ENCODE measurements at regions not wholly inside any gene's neighbourhood (a gene's known extent, or its start where the extent isn't known, plus 50 kb on each side); places are given as distances from the start of the nearest gene placed in this dataset.
"Not testable (repeated sequence)": the region's sequence is repeated elsewhere in the genome, so short reads cannot be mapped to it uniquely, and the experiment has no call there.

GRCh38 chr14:49105956-49106355 lies 480.2 kb downstream of the RPS29 start:
- DNase-seq = no peak

- DNase-seq = no peak
Observed at GRCh38 chr14:49105512-49105911, 480.7 kb downstream of the RPS29 start.

- DNase-seq = no peak
Observed at GRCh38 chr14:49092345-49092744, 493.8 kb downstream of the RPS29 start.

DNA sequence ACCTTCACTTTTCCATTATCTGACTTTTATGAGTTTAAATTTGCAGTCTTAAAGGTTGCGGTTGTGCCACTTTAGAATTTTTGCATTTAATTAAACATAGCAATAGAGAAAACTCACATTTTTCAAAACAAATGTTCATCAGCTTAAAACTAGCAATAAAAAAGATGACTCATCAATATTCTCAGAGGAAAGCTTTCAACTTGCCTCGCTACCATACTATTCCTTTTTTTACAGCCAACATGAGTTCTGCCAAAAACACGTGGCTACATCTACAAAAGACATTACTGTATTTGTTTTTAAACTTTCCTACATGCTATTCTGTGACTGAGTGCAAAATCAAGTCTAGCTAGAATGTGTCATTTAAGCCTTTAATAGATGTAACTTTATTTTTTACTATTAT lies 497.1 kb downstream of the RPS29 start:
- DNase-seq = no peak

DNA sequence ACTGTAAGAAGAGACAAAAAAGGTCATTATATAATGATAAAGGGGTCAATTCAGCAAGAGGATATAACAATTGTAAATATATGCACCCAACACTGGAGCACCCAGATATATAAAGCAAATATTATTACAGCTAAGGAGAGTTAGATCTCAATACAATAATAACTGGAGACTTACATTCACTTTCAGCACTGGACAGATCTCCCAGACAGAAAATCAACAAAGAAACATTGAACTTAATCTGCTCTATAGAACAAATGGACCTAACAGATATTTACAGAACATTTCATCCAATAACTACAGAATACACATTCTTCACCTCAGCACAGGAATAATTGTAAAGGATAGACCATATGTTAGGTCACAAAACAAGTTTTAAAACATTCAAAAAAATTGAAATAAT lies 512.9 kb downstream of the RPS29 start:
- DNase-seq = not testable (repeated sequence)

- DNase-seq = no peak
Observed at GRCh38 chr14:49058511-49058910, 527.7 kb downstream of the RPS29 start.

DNA sequence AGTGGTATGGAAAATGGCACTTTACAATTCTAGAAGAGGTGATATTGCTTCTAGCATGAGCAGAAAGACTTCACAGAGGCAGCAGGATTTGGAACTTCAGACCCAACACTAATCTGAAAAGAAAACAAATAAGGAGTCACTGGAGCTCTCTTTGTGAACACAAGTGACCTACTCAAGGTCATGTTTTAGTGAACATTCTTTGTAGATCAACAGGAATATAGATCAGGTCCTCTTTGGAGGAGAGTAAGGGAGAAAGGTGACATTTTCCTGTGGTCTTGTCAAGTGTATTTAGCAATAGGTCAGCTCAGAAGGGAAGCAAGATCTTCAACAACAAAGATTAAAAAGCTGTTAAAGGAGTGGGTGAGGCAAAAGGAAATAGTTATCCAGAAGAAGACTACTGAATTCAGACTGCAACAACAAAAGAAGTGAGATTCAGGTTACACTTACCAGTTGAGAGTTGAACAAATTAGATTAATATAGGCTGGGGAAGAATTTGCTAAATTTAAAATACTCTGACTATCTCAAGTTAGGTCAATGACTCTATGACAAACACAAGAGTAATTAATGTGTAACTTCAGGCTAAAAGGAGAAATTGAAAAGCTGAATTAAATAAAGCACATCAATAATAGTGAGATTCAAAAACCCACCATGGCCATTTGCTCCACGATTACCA lies 528.2 kb downstream of the RPS29 start:
- DNase-seq = no peak

GRCh38 chr14:49056021-49056420 lies 530.2 kb downstream of the RPS29 start:
- DNase-seq = no peak

- no peak for DNase-seq
Observed at GRCh38 chr14:49052521-49052920, 533.7 kb downstream of the RPS29 start.

GRCh38 chr14:49051328-49052060 lies 534.7 kb downstream of the RPS29 start:
- DNase-seq = no peak

DNA sequence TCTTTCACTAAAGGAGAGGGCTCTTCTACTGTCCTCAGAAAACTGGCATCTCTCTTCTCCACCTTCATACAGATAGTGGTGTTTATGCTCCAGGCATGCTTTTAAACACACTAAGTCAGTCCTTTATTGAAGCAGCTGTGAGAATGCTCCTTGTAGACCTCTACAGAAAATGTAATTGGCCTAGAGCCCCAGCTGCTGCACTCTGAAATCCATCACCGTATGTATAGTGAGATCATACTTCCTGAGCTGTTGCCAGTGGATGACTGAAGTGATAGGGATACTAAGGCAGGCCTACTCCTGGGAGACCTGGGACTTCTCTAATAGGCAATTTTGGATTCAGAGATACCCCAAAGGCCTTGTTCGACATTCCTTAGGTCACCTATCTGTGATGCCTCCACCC lies 535.4 kb downstream of the RPS29 start:
- no peak for DNase-seq

DNA sequence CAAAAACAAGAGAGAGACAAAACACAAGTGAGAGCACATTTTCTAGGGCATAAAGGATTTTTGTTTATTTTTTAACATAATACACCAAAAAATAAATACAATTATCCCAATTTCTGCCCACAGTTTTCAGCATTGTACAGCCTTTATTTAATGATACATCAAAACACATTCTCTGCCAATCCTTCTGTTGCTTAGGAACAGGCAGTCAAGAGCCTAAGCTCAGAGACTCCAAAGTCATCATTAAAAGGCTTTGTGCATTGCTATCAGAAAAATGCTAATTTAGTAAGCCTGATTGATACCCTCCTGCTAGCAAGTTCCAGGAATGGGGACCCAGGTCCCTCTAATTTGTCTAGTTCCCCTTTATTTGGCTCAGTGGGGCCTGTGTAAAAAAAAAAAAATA lies 536.5 kb downstream of the RPS29 start:
- DNase-seq = no peak

DNA sequence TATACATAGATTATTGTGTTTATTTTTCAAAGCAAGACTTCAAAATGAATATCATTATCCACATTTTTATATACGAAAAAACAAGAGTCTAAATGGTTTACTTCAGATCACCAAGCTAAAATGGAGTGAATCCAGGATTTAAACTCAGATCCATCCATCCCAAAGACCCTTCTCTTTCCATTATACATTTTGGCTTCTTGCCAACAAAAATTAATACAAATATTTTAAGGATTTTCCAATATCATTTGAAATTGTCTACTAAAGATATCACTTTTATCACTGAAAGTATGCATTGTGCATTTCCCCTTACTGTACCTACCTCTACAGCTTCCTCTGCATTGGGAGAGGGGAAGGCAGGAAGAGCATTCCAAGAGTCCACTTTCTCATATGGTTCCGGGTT lies 541.2 kb downstream of the RPS29 start:
- DNase-seq = no peak

DNA sequence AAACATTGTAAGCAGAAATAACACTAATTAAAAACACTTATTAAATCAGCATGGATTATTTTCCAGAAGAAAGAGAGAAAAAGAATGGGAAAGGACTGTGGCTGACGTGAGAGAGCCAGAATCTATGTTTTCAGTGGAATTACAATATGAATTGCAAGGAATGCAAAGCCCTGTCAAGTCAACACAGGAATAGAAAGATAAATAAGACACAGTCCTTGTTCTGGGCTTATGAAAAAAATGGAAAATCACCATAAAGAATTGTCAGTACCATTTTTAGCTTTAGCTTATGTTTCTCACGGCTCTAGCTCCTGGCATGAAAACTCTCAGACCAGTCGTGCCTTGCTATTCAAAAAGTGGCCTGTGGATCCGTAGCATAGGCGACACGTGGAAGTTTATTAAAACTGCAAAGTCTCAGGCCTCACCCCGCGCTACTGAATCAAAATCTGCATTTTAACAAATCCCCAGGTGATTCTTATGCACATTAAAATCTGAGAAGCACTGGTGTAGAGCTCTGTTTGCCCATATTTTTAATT lies 549.1 kb downstream of the RPS29 start:
- DNase-seq = no peak

GRCh38 chr14:49036266-49036665 lies 549.9 kb downstream of the RPS29 start:
- DNase-seq = no peak

DNA sequence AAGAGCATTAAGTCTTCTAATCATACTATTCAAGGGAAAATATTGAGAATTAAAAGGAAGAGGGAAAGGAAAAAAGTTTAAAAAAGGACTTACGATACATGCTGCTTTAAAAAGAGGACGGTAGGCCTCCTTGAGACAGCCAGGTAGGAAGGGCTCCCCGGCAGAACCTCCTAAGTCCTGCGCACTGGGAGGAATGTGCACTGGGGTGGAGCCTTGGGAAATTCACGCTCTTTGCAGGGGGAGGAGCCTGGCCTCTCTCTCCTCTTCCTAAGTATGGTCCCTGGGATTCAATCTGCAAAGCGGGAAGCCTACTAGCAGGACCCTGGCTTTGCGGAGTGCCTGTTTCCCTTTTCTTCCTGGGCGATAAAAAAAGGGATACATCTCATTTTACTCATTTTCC lies 553.0 kb downstream of the RPS29 start:
- DNase-seq = no peak

DNA sequence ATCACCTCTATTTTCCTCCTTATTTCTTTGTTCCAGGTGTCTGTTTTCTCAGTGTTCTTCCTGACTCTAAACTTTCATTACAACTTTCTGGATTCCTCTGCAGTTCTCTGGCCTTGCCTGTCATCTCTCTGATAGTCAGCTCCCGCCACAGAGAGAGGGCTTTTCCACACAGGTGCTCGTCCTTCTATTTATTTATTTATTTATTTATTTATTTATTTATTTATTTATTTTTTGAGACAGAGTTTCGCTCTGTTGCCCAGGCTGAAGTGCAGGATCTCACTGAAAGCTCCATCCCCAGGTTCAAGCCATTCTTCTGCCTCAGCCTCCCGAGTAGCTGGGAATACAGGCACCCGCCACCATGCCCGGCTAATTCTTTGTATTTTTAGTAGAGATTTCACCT lies 554.5 kb downstream of the RPS29 start:
- DNase-seq = not testable (repeated sequence)

DNA sequence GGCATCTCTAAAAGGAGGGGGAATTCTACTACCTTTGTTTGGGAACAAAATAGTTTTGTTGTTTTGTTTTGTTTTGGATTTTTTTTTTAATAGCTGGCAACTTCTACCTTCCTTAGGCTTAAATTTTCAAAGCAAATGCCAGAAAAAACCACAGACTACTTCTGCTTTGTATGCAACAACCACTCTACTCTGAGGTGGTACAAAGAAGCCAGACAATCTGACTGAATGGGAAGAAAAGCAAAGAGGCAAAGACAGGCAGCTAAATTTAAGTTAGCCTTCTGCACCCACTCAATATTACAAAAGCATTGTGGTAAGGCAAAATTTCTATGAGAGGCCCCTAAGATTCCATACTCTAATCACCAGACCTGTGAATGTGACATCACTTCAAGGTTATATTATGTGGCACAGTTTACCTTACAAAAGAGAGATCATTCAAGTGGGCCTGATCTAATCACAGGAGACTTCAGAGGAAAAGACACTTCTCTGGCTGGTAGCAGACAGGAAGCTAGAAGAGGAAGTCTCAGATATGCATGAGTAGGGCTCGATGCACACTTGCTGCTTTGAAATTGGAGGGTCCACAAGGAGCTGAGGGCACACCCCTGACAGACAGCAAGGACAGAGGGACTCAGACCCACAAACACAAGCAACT lies 566.6 kb downstream of the RPS29 start:
- DNase-seq = no peak

DNA sequence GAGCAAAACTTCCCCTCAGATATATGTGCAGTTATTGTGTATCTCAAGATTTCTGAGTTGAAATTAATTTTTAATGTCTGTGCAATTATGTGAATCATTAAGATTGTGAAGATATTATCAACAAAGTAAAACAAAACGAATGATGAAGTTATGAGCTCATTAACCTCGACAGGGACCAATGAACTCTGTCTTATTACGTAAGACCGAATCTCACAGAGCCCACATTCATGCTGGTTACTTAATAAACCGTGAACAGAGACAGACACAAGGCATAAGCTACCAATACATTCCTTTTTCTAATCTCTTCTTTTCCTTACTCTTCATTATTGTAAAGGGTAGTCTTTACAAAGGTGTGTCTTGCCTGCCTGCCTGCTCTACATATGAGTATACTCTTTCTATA lies 568.7 kb downstream of the RPS29 start:
- DNase-seq = no peak

DNA sequence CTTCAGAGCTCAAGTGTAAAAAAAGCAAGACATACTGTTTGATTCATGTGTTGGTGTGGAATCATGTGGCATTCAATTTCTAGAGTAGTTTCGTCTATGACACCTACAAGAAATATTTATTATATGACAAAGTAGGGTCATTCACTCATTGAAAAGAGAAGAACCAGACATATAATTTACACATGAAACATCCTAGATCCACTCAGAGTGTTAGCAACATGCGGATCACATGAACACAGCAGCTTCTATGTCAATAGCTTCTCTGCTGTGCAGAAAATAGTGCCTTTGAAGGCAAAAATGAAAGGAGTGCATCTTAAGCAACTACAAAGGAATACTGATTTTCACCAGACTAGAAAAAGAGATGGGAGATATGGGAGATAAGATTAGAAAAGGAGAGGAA lies 569.8 kb downstream of the RPS29 start:
- no peak for DNase-seq

DNA sequence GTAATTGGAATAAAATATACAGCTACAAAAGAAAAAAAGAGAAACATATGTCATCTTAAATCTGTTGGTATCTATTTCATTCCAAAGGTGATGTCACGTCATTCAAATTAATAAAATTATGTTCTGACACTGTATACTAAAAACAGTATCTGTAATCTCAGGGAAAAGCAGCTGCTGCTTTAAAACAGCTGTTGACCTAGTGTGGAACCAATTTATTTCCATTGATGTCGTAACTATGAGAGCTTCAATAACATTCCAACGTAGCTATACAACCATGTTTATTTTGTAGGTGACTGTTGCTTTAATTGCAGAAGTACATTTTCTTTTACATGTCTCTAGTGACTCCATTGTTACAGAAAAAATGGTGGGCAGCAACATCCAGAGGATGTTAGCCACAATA lies 571.7 kb downstream of the RPS29 start:
- no peak for DNase-seq

- DNase-seq = no peak
Observed at GRCh38 chr14:49008363-49008762, 577.8 kb downstream of the RPS29 start.

GRCh38 chr14:48991141-48991540 lies 595.0 kb downstream of the RPS29 start:
- no peak for DNase-seq

- no peak for DNase-seq
Observed at GRCh38 chr14:48983351-48983888, 602.8 kb downstream of the RPS29 start.

All from activated CD4-positive, alpha-beta T cell treated with anti-CD3 and anti-CD28 coated beads, Interleukin-2, amount 50 U/mL, for 16 hours (primary cell).